Epithelial cell of proximal tubule (primary cell): ENCODE measurements at regions not wholly inside any gene's neighbourhood (a gene's known extent, or its start where the extent isn't known, plus 50 kb on each side); places are given as distances from the start of the nearest gene placed in this dataset.

ENCODE experiments used
- DNase-seq: peaks from one replicate; pipeline ENCODE4 v3.0.0-alpha.2; 2011; ENCODE audit warnings: low read depth
- H3K4me3 ChIP-seq: 2 replicates; pipeline ENCODE4 v1.5.1; 2011; ENCODE audit warnings: low read depth, mild to moderate bottlenecking, low read length
- CTCF ChIP-seq: conservative IDR thresholded peaks from 2 replicates; pipeline ENCODE4 v1.5.1; 2012; ENCODE audit warnings: low read depth, mild to moderate bottlenecking, low read length

GRCh38 chr11:45045683-45046471, 95.2 kb upstream of the TP53I11 start:
- no peak for TF ChIP-seq CTCF
- no peak overlapping the region for H3K4me3 ChIP-seq
- peak; percentile 27 for DNase-seq

GRCh38 chr11:45048313-45048841, 97.7 kb upstream of the TP53I11 start:
- no peak overlapping the region for H3K4me3 ChIP-seq
- TF ChIP-seq CTCF: no peak
- no peak for DNase-seq

GRCh38 chr11:45048870-45049691, 97.4 kb upstream of the PRDM11 start:
- no peak overlapping the region for H3K4me3 ChIP-seq
- no peak for DNase-seq
- TF ChIP-seq CTCF: no peak

GRCh38 chr11:45050111-45050510, 96.3 kb upstream of the PRDM11 start:
- DNase-seq: no peak
- TF ChIP-seq CTCF: no peak

GRCh38 chr11:45051621-45052020, 94.8 kb upstream of the PRDM11 start:
- H3K4me3 ChIP-seq: no peak overlapping the region
- TF ChIP-seq CTCF: no peak
- no peak for DNase-seq

More at GRCh38 chr11:45050111-45050510, 96.3 kb upstream of the PRDM11 start:
- H3K4me3 ChIP-seq: no peak overlapping the region

- no peak overlapping the region for H3K4me3 ChIP-seq
- TF ChIP-seq CTCF: no peak
- no peak for DNase-seq
Measured at GRCh38 chr11:45052361-45052760, 94.1 kb upstream of the PRDM11 start.
